Sigmoid colon (tissue), 4 donors: ENCODE measurements at regions not wholly inside any gene's neighbourhood (a gene's known extent, or its start where the extent isn't known, plus 50 kb on each side); places are given as distances from the start of the nearest gene placed in this dataset.

ENCODE experiments used
- CTCF ChIP-seq, 4 experiments: fragments of 450-650 bp in 3 of 4; fragments of 200-600 bp in 1 of 4; IDR thresholded peaks; one replicate each; pipeline ENCODE4 v1.5.1; 2016 to 2019; ENCODE audit warnings: antibody characterized with exemption in 4 of 4, mild to moderate bottlenecking in 3 of 4, moderate library complexity in 2 of 4
- EP300 ChIP-seq, 4 donors: sonication (generic); formaldehyde crosslinking; IDR thresholded peaks; one replicate each; pipeline ENCODE4 v1.6.1; 2017; ENCODE audit warnings: antibody characterized with exemption in 4 of 4
- POLR2AphosphoS5 ChIP-seq, 4 donors: sonication (generic); formaldehyde crosslinking; IDR thresholded peaks; one replicate each; pipeline ENCODE4 v1.6.1; 2017; ENCODE audit warnings: antibody characterized with exemption in 4 of 4

GRCh38 chr3:117881210-117881609, 1153.4 kb downstream of the IGSF11 start:
- TF ChIP-seq CTCF (IDR thresholded peaks at IDR 0.05) (no peak), EP300 (IDR thresholded peaks at IDR 0.05) (no peak), POLR2AphosphoS5 (IDR thresholded peaks at IDR 0.05) (no peak)
